Neural cell (in vitro differentiated cells): ENCODE measurements at regions not wholly inside any gene's neighbourhood (a gene's known extent, or its start where the extent isn't known, plus 50 kb on each side); places are given as distances from the start of the nearest gene placed in this dataset.

Experiments
- CTCF ChIP-seq: fragments of 450-650 bp; IDR thresholded peaks from 2 replicates; pipeline ENCODE4 v1.5.1; 2014; ENCODE audit warnings: antibody characterized with exemption, mild to moderate bottlenecking, moderate library complexity; ENCODE audit not compliant: poor library complexity, severe bottlenecking
- EP300 ChIP-seq: fragments of 450-650 bp; conservative IDR thresholded peaks from 2 replicates; pipeline ENCODE4 v1.6.1; 2014; ENCODE audit warnings: antibody characterized with exemption, mild to moderate bottlenecking, moderate library complexity; ENCODE audit not compliant: poor library complexity, severe bottlenecking
- MXI1 ChIP-seq: fragments of 450-650 bp; conservative IDR thresholded peaks from 2 replicates; pipeline ENCODE4 v1.6.1; 2014; ENCODE audit warnings: antibody characterized with exemption, mild to moderate bottlenecking; ENCODE audit not compliant: poor library complexity, severe bottlenecking
- POLR2AphosphoS5 ChIP-seq: IDR thresholded peaks from 2 replicates; pipeline ENCODE4 v1.6.1; 2012
- REST ChIP-seq: IDR thresholded peaks from 2 replicates; pipeline ENCODE4 v1.6.1; 2012; ENCODE audit warnings: borderline replicate concordance

DNA sequence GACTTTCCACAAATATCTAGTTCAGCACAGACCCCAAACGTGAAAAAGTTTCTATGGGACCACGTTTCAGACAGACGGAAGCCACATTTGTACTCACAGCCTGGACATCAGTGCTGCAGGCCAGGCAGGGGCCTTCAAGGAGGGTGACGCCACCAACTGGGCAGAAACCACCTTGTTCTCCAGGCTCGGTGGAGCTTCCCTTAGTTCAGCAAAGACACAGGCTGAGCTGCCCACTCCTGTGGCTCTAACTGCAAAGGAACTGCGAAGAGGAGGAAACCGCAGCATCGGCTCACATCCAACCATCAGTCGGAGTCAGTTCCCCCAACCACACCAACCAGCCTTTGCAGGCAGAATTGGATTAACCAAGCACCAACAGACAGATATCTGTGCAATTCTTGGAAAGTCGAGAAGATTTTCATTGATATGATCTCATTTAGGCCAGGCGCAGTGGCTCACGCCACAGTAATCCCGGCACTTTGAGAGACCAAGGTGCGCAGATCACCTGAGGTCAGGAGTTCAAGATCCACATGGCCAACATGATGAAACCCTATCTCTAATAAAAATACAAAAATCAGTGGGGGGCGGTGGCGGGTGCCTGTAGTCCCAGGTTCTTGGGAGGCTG is 73.3 kb upstream of the CNEP1R1 start:
- TF ChIP-seq CTCF (no peak), EP300 (no peak), POLR2AphosphoS5 (no peak), MXI1 (no peak), REST (no peak)
